B cell (primary cell): ENCODE measurements at regions not wholly inside any gene's neighbourhood (a gene's known extent, or its start where the extent isn't known, plus 50 kb on each side); places are given as distances from the start of the nearest gene placed in this dataset.

Experiments used
- ATAC-seq: fragments of 200-7000 bp; cut with Tn5 transposase; one replicate; pipeline ENCODE4 v1.10.0; 2021; ENCODE audit warnings: low read depth, mild to moderate bottlenecking, moderate number of reproducible peaks, moderate library complexity
- CTCF ChIA-PET: fragments of 350-600 bp; sonication (Branson Sonifier 250); formaldehyde crosslinking; loops from one replicate; lab custom pipeline; 2021; ENCODE audit warnings: antibody characterized with exemption, inconsistent platforms; lab: Charles Lee
- POLR2A ChIA-PET: fragments of 350-600 bp; sonication (Branson Sonifier 250); formaldehyde crosslinking; loops from one replicate; lab custom pipeline; 2021; ENCODE audit warnings: antibody characterized with exemption; lab: Charles Lee
- DNase-seq: peaks from one replicate; pipeline ENCODE4 v3.0.0; 2013
- H2AFZ ChIP-seq: 2 replicates; pipeline ENCODE4 v1.6.1; 2012; ENCODE audit warnings: mild to moderate bottlenecking, low read depth, low read length; ENCODE audit not compliant: insufficient read depth, poor library complexity, severe bottlenecking
- H3K27ac ChIP-seq, 2 donors: 1 replicate in 1 of 2; 2 replicates in 1 of 2; pipeline ENCODE4 v1.5.1; 2012 to 2013; ENCODE audit warnings: low read length in 2 of 2, mild to moderate bottlenecking in 2 of 2, moderate library complexity in 1 of 2
- H3K27me3 ChIP-seq, 4 experiments: fragments of 200-600 bp in 1 of 4; sonication (generic) in 1 of 4; replicated peaks in 1 of 4; 1 replicate in 2 of 4; 2 replicates in 2 of 4; pipeline versions ENCODE4 v1.6.1 to v1.7.0; 2013 to 2016; ENCODE audit warnings: low read length in 3 of 4, mild to moderate bottlenecking in 2 of 4, mixed read lengths in 1 of 4, moderate library complexity in 1 of 4; ENCODE audit not compliant: insufficient read depth in 4 of 4, control insufficient read depth in 3 of 4; ENCODE audit errors: control extremely low read depth in 1 of 4
- H3K36me3 ChIP-seq, 2 experiments: replicated peaks in 1 of 2; 1 replicate in 1 of 2; 2 replicates in 1 of 2; pipeline versions ENCODE4 v1.6.1 to v1.7.1; 2013; ENCODE audit warnings: low read length in 1 of 2; ENCODE audit not compliant: insufficient read depth in 2 of 2, control insufficient read depth in 1 of 2; ENCODE audit errors: control extremely low read depth in 1 of 2, extremely low read depth in 1 of 2
- H3K4me1 ChIP-seq, 2 donors: fragments of 200-600 bp in 1 of 2; sonication (generic) in 1 of 2; 1 replicate in 1 of 2; 2 replicates in 1 of 2; pipeline versions ENCODE4 v1.5.1 to v1.6.1; 2013 to 2017; ENCODE audit warnings: low read length in 2 of 2; ENCODE audit not compliant: control insufficient read depth in 2 of 2, insufficient read depth in 2 of 2
- H3K4me2 ChIP-seq: replicated peaks from 2 replicates; pipeline ENCODE3; 2012; ENCODE audit warnings: mild to moderate bottlenecking, low read depth, low read length; ENCODE audit not compliant: poor library complexity, severe bottlenecking
- H3K4me3 ChIP-seq, 5 experiments: fragments of 200-600 bp in 1 of 5; sonication (generic) in 1 of 5; 1 replicate in 3 of 5; 2 replicates in 2 of 5; pipeline versions ENCODE4 v1.5.1 to v1.7.0; 2011 to 2016; ENCODE audit warnings: low read length in 4 of 5, mild to moderate bottlenecking in 4 of 5, low read depth in 2 of 5, control low read depth in 1 of 5, moderate library complexity in 1 of 5; ENCODE audit not compliant: insufficient read depth in 1 of 5; ENCODE audit errors: control extremely low read depth in 1 of 5, extremely low read depth in 1 of 5
- H3K79me2 ChIP-seq: fragments of 200-600 bp; sonication (generic); one replicate; pipeline ENCODE4 v1.6.0; 2016; ENCODE audit warnings: low read length; ENCODE audit not compliant: control insufficient read depth, insufficient read depth
- H3K9ac ChIP-seq: fragments of 200-600 bp; sonication (generic); 2 replicates; pipeline ENCODE4 v1.6.1; 2017; ENCODE audit warnings: mild to moderate bottlenecking, low read length, moderate library complexity
- H3K9me3 ChIP-seq, 3 donors: one replicate each; pipeline versions ENCODE4 v1.6.1 to v1.7.1; 2013; ENCODE audit warnings: low read length in 2 of 3; ENCODE audit not compliant: control insufficient read depth in 2 of 3, insufficient read depth in 1 of 3; ENCODE audit errors: control extremely low read depth in 1 of 3
- H4K20me1 ChIP-seq: 2 replicates; pipeline ENCODE4 v1.6.0; 2012; ENCODE audit warnings: mild to moderate bottlenecking, low read length; ENCODE audit not compliant: insufficient read depth, control insufficient read depth, poor library complexity, severe bottlenecking
- H3K27ac Mint-ChIP-seq: one replicate; pipeline ENCODE4 v1.8.0; 2021; ENCODE audit warnings: mixed read lengths
- H3K27me3 Mint-ChIP-seq: one replicate; pipeline ENCODE4 v1.8.0; 2021; ENCODE audit warnings: mixed read lengths
- H3K4me1 Mint-ChIP-seq: one replicate; pipeline ENCODE4 v1.8.0; 2021; ENCODE audit warnings: mixed read lengths
- H3K4me3 Mint-ChIP-seq: one replicate; pipeline ENCODE4 v1.8.0; 2021; ENCODE audit warnings: mixed read lengths
- H3K9me3 Mint-ChIP-seq: one replicate; pipeline ENCODE4 v1.8.0; 2022; ENCODE audit warnings: mixed read lengths; ENCODE audit not compliant: insufficient read depth
- CTCF ChIP-seq: fragments of 200-600 bp; IDR thresholded peaks from one replicate; pipeline ENCODE4 v1.8.0; 2022; ENCODE audit warnings: antibody characterized with exemption, mild to moderate bottlenecking
- EZH2 ChIP-seq: IDR thresholded peaks from 2 replicates; pipeline ENCODE4 v1.6.1; 2012; ENCODE audit warnings: borderline replicate concordance, low read depth, mild to moderate bottlenecking, moderate library complexity, low read length; ENCODE audit not compliant: insufficient read depth, poor library complexity, severe bottlenecking
- WGBS: methylation state at CpG from one replicate; pipeline ENCODE4 v1.1.5; 2013; ENCODE audit warnings: missing lambda C conversion rate; ENCODE audit not compliant: insufficient coverage; 5-methylcytosine and 5-hydroxymethylcytosine counted together
- intact Hi-C: fragments of 100-400 bp; cut with micrococcal nuclease; formaldehyde crosslinking; loops from one replicate; pipeline ENCODE4 v1.10.0; 2022

DNA sequence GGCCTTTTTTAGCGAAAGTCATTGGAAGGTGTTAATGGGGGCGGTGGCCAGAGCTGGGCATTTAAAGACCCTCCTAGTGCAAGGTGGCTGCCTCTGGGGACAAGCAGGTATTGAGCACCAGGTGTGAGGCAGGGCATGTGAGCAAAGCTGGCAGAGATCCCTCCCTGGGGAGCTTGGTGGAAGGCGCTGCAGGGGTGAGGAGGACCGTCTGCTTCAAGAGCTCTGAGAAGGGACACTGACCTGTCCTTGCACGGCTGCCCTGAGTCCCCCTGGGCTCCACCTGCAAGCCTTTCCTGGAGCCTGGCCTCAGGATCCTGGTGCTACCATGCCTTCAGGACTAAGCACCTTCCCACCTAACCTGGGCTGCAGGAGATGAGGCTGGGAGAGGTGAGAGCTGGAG is 127.0 kb upstream of the CIBAR2 start:
- H2AFZ ChIP-seq, result no peak overlapping the region
- no peak overlapping the region for H3K4me2 ChIP-seq
- ChIA-PET CTCF (no interaction called here), POLR2A (no interaction called here)
- Mint-ChIP-seq H3K4me1 (peaks cover 4% of the 10 kb centered on the region), H3K27me3 (peaks cover 23% of the 10 kb centered on the region), H3K9me3 (no peaks in the 10 kb centered on the region), H3K4me3 (no peak overlapping the region), H3K27ac (no peak overlapping the region)
- H3K4me3 ChIP-seq, result no peak overlapping the region
- intact Hi-C loops, result no loop called here
- DNase-seq (no peak), ATAC-seq (no peak)
- H3K79me2 ChIP-seq, result no peaks in the 10 kb centered on the region
- 87% methylated on average over 4 of the region's 5 CpGs for WGBS
- H3K27ac ChIP-seq, result no peak overlapping the region
- peaks cover 0 to 10% (median 0%) of the 10 kb centered on the region in 3 donors for H3K9me3 ChIP-seq
- peaks cover 12 to 14% of the 10 kb centered on the region in 2 donors for H3K4me1 ChIP-seq
- no peaks in the 10 kb centered on the region for H4K20me1 ChIP-seq
- H3K27me3 ChIP-seq, result peaks cover 0 to 32% (median 5%) of the 10 kb centered on the region in 4 experiments
- no peak overlapping the region for H3K9ac ChIP-seq
- TF ChIP-seq CTCF (no peak), EZH2 (no peak)
- no peaks in the 10 kb centered on the region for H3K36me3 ChIP-seq

DNA sequence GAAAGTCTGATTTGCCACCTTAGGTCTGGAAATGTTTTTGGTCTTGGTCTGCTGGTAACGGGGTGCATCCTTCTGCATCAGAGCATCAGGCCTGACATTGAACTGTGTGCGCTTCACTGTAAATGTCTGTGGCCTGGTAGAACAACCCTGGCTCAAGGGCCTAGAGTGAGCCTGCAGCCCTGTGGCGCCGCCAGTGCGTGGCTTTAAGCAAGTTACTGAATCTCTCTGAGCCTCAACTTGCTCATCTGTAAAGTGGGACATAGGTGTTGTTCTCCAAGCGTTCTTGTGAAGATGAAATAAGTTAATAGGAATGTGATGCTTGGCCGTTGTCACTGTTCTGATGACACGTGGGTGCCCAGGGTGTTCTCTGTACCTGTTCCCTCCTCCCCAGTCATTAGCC is 127.6 kb upstream of the CIBAR2 start:
- intact Hi-C loops, result no loop called here
- Histone ChIP-seq H3K27me3 (peaks cover 0 to 27% (median 5%) of the 10 kb centered on the region in 4 experiments), H3K36me3 (no peaks in the 10 kb centered on the region), H3K4me1 (peaks cover 12 to 14% of the 10 kb centered on the region in 2 donors), H3K4me3 (no peak overlapping the region), H3K9ac (no peak overlapping the region), H4K20me1 (no peaks in the 10 kb centered on the region), H3K9me3 (peaks cover 0 to 10% (median 0%) of the 10 kb centered on the region in 3 donors), H3K4me2 (no peak overlapping the region), H2AFZ (no peak overlapping the region), H3K27ac (no peak overlapping the region), H3K79me2 (no peaks in the 10 kb centered on the region)
- ATAC-seq (no peak), DNase-seq (no peak)
- peaks cover 4% of the 10 kb centered on the region for H3K4me1 Mint-ChIP-seq
- no peak for TF ChIP-seq EZH2
- TF ChIP-seq CTCF, result no peak
- H3K9me3 Mint-ChIP-seq, result no peaks in the 10 kb centered on the region
- WGBS, result 84% methylated on average over 5 of the region's 8 CpGs
- CTCF ChIA-PET, result interaction anchor here (2.6 kb wide), 1 partner anchor 13 kb away, joined by 12 read pairs; no protein-coding TSS in a partner anchor
- POLR2A ChIA-PET, result no interaction called here
- no peak overlapping the region for H3K4me3 Mint-ChIP-seq
- no peak overlapping the region for H3K27ac Mint-ChIP-seq
- peaks cover 21% of the 10 kb centered on the region for H3K27me3 Mint-ChIP-seq
